Transverse colon (tissue), 4 donors: ENCODE measurements at regions not wholly inside any gene's neighbourhood (a gene's known extent, or its start where the extent isn't known, plus 50 kb on each side); places are given as distances from the start of the nearest gene placed in this dataset.

Experiments used
- POLR2A ChIP-seq: fragments of 450-650 bp; IDR thresholded peaks from one replicate; pipeline ENCODE4 v1.6.1; 2016; ENCODE audit warnings: antibody characterized with exemption, mild to moderate bottlenecking, moderate library complexity
- POLR2AphosphoS5 ChIP-seq, 3 donors: sonication (generic); formaldehyde crosslinking; IDR thresholded peaks; one replicate each; pipeline ENCODE4 v1.6.1; 2016; ENCODE audit warnings: antibody characterized with exemption in 3 of 3
- TF ChIP-seq, protein P1 (sequence below), 5 experiments: fragments of 200-600 bp in 3 of 5; fragments of 450-650 bp in 2 of 5; sonication (generic) in 3 of 5; IDR thresholded peaks; 1 replicate in 2 of 5; 2 replicates in 3 of 5; pipeline ENCODE4 v1.5.1; 2016 to 2017; ENCODE audit warnings: antibody characterized with exemption in 5 of 5, inconsistent platforms in 3 of 5, mild to moderate bottlenecking in 2 of 5, moderate library complexity in 1 of 5

GRCh38 chr1:221573756-221574155, 168.1 kb downstream of the DUSP10 start:
- TF ChIP-seq, protein P1, sequence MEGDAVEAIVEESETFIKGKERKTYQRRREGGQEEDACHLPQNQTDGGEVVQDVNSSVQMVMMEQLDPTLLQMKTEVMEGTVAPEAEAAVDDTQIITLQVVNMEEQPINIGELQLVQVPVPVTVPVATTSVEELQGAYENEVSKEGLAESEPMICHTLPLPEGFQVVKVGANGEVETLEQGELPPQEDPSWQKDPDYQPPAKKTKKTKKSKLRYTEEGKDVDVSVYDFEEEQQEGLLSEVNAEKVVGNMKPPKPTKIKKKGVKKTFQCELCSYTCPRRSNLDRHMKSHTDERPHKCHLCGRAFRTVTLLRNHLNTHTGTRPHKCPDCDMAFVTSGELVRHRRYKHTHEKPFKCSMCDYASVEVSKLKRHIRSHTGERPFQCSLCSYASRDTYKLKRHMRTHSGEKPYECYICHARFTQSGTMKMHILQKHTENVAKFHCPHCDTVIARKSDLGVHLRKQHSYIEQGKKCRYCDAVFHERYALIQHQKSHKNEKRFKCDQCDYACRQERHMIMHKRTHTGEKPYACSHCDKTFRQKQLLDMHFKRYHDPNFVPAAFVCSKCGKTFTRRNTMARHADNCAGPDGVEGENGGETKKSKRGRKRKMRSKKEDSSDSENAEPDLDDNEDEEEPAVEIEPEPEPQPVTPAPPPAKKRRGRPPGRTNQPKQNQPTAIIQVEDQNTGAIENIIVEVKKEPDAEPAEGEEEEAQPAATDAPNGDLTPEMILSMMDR (IDR thresholded peaks at IDR 0.05) = no peak
- TF ChIP-seq POLR2A = no peak
- TF ChIP-seq POLR2AphosphoS5 (IDR thresholded peaks at IDR 0.05) = no peak
